AG04449 (cell line): ENCODE measurements at regions not wholly inside any gene's neighbourhood (a gene's known extent, or its start where the extent isn't known, plus 50 kb on each side); places are given as distances from the start of the nearest gene placed in this dataset.

Experiments used
- CTCF ChIA-PET: fragments of 350-600 bp; formaldehyde crosslinking; extraction: SDS; loops from one replicate; lab custom pipeline; 2021; ENCODE audit warnings: antibody characterized with exemption; lab: Yijun Ruan, JAX
- POLR2A ChIA-PET: fragments of 400-600, 350-600 bp; formaldehyde crosslinking; extraction: SDS; loops from one replicate; lab custom pipeline; 2020; ENCODE audit warnings: antibody characterized with exemption, inconsistent platforms; lab: Yijun Ruan, JAX
- DNase-seq: peaks from one replicate; pipeline ENCODE4 v3.0.0-alpha.2; 2010; ENCODE audit warnings: low read depth, low spot score
- H3K4me3 ChIP-seq: 2 replicates; pipeline ENCODE4 v1.5.1; 2011; ENCODE audit warnings: low read depth, mild to moderate bottlenecking, control low read depth, low read length
- CTCF ChIP-seq: IDR thresholded peaks from one replicate; pipeline ENCODE4 v1.5.1; 2011; ENCODE audit warnings: mild to moderate bottlenecking, moderate library complexity, low read length, control low read depth, inconsistent platforms; ENCODE audit not compliant: insufficient read depth; ENCODE audit errors: missing control alignments

- H3K4me3 ChIP-seq: no peak overlapping the region
- DNase-seq: no peak
- no peak for TF ChIP-seq CTCF
- CTCF ChIA-PET: no interaction called here
- POLR2A ChIA-PET: no interaction called here
Observed at GRCh38 chr6:10033223-10033829, 381.5 kb downstream of the TFAP2A start.

GRCh38 chr6:10031617-10032016 is 383.3 kb downstream of the TFAP2A start:
- DNase-seq: no peak
- ChIA-PET POLR2A (no interaction called here), CTCF (interaction anchor here (1.5 kb wide), 1 partner anchor 39 kb away, joined by 3 read pairs; no protein-coding TSS in a partner anchor)
- no peak for TF ChIP-seq CTCF
- no peak overlapping the region for H3K4me3 ChIP-seq

- ChIA-PET CTCF (interaction anchor here (1.5 kb wide), 1 partner anchor 38 kb away, joined by 3 read pairs; no protein-coding TSS in a partner anchor), POLR2A (no interaction called here)
- TF ChIP-seq CTCF: no peak
- DNase-seq: no peak
- no peak overlapping the region for H3K4me3 ChIP-seq
Observed at GRCh38 chr6:10030942-10031537, 383.8 kb downstream of the TFAP2A start.

GRCh38 chr6:10028222-10028621 is 386.7 kb downstream of the TFAP2A start:
- TF ChIP-seq CTCF: no peak
- POLR2A ChIA-PET: no interaction called here
- no peak overlapping the region for H3K4me3 ChIP-seq
- CTCF ChIA-PET: no interaction called here
- DNase-seq: no peak

- POLR2A ChIA-PET: no interaction called here
- CTCF ChIA-PET: no interaction called here
- no peak for DNase-seq
- TF ChIP-seq CTCF: no peak
- no peak overlapping the region for H3K4me3 ChIP-seq
Observed at GRCh38 chr6:10019851-10020250, 395.0 kb downstream of the TFAP2A start.

GRCh38 chr6:10014557-10014956 is 400.3 kb downstream of the TFAP2A start:
- no peak for DNase-seq
- TF ChIP-seq CTCF: no peak
- ChIA-PET CTCF (no interaction called here), POLR2A (no interaction called here)
- no peak overlapping the region for H3K4me3 ChIP-seq
